Endothelial cell of umbilical vein (primary cell): ENCODE measurements at regions not wholly inside any gene's neighbourhood (a gene's known extent, or its start where the extent isn't known, plus 50 kb on each side); places are given as distances from the start of the nearest gene placed in this dataset.

Experiments used
- GATA2 ChIP-seq: IDR thresholded peaks from 2 replicates; pipeline ENCODE4 v1.7.0; 2011; ENCODE audit warnings: low read depth, mild to moderate bottlenecking, moderate library complexity, mixed read lengths, low read length; ENCODE audit not compliant: insufficient read length, insufficient read depth
- POLR2A ChIP-seq: IDR thresholded peaks from 2 replicates; pipeline ENCODE4 v1.6.1; 2012; ENCODE audit warnings: low read depth, mild to moderate bottlenecking, control low read depth, low read length

DNA sequence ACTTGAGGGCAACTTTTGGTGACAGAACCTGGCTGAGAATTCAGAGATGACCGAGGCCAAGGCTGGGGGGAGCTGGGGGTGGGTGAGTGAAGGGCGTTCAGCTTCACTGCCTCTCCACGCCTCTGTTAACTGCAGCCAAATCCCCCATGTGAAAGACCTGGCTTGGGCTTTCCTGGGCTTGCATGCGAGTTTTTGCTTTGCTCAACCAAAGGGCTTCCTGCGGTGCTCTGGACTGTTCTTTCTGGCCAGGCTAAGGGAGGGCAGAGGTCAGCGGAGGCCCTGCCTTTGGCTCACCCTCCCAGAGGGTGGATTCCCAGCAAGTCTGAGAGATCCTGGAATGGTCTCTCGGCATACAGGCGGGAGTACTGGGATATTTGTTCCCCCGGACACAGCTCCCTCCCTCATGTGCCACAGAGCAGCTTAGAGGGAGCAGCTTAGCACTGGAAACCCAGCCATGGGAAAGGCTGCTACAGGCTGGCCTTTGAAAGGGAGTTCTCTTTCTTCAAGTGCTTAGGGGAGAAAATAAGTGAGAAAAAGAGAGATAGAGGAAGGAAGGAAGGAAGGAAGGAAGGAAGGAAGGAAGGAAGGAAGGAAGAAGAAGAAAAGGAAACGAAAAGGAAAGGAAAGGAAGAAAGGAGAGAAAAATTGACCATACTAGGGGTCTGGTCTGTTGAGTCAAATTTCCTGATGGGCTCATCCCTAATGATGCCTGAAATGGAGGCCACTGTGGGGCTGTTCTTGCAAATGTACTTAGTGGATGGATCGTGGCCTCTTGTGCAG lies 158.8 kb downstream of the FGF18 start:
- TF ChIP-seq POLR2A (no peak), GATA2 (no peak)
